ENCODE measurements at regions not wholly inside any gene's neighbourhood (a gene's known extent, or its start where the extent isn't known, plus 50 kb on each side); places are given as distances from the start of the nearest gene placed in this dataset.

DNA sequence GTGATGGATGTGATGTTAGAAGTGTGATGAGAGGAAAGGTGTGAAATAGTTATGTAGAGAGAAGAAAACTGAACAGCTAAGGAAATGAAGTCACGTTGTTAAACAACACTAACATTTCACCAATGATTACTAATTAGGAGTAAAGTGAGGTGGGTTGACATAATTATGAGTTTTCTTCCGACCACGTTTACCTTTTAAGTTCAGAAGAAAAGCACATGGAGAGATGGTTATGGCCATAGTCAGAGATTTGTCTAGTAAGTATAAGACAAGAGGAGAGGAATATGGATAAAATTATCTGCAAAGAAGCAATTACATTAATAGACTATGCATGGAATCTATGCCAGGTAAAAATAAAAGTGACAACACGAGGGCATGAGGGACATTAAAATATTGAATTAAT is 551.3 kb upstream of the TECRL start:
- in situ Hi-C loops (cut with HindIII; ENCODE audit: extremely low pct_ligation_motif_present, low pct_unique_long_range_greater_than_20kb) (no loop called here), intact Hi-C loops (cut with micrococcal nuclease; ENCODE audit: unreplicated experiment) (no loop called here)
- no peak for FAIRE-seq
- CTCF ChIA-PET (ENCODE audit: low intra/inter-chr PET ratio, low total read pairs), result no interaction called here
- TF ChIP-seq ZNF703 (CRISPR knock-in tag; IDR thresholded peaks at IDR 0.05; ENCODE audit: borderline replicate concordance) (no peak), ZNF883 (CRISPR knock-in tag; IDR thresholded peaks at IDR 0.05; ENCODE audit: not compliant biosample characterization) (no peak), SAP130 (CRISPR knock-in tag; IDR thresholded peaks at IDR 0.05; ENCODE audit: low read depth) (no peak), MAZ (IDR thresholded peaks at IDR 0.05; ENCODE audit: borderline replicate concordance, low read depth, low read length) (no peak), MAZ (CRISPR knock-in tag; IDR thresholded peaks at IDR 0.05; ENCODE audit: low read depth) (no peak), NR2F1 (CRISPR knock-in tag; IDR thresholded peaks at IDR 0.05) (no peak), SP2 (CRISPR knock-in tag; IDR thresholded peaks at IDR 0.05) (no peak)
- TF ChIP-seq, protein P1, sequence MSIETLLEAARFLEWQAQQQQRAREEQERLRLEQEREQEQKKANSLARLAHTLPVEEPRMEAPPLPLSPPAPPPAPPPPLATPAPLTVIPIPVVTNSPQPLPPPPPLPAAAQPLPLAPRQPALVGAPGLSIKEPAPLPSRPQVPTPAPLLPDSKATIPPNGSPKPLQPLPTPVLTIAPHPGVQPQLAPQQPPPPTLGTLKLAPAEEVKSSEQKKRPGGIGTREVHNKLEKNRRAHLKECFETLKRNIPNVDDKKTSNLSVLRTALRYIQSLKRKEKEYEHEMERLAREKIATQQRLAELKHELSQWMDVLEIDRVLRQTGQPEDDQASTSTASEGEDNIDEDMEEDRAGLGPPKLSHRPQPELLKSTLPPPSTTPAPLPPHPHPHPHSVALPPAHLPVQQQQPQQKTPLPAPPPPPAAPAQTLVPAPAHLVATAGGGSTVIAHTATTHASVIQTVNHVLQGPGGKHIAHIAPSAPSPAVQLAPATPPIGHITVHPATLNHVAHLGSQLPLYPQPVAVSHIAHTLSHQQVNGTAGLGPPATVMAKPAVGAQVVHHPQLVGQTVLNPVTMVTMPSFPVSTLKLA (IDR thresholded peaks at IDR 0.05), result peak; percentile 92
- TF ChIP-seq, protein P2, sequence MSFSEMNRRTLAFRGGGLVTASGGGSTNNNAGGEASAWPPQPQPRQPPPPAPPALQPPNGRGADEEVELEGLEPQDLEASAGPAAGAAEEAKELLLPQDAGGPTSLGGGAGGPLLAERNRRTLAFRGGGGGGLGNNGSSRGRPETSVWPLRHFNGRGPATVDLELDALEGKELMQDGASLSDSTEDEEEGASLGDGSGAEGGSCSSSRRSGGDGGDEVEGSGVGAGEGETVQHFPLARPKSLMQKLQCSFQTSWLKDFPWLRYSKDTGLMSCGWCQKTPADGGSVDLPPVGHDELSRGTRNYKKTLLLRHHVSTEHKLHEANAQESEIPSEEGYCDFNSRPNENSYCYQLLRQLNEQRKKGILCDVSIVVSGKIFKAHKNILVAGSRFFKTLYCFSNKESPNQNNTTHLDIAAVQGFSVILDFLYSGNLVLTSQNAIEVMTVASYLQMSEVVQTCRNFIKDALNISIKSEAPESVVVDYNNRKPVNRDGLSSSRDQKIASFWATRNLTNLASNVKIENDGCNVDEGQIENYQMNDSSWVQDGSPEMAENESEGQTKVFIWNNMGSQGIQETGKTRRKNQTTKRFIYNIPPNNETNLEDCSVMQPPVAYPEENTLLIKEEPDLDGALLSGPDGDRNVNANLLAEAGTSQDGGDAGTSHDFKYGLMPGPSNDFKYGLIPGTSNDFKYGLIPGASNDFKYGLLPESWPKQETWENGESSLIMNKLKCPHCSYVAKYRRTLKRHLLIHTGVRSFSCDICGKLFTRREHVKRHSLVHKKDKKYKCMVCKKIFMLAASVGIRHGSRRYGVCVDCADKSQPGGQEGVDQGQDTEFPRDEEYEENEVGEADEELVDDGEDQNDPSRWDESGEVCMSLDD (CRISPR knock-in tag; IDR thresholded peaks at IDR 0.05; ENCODE audit: borderline replicate concordance), result no peak
- no peaks in the 10 kb centered on the region for H3K4me1 ChIP-seq (ENCODE audit: insufficient read depth, low read length)
- no peak overlapping the region for H3K4me3 ChIP-seq (replicated peaks in 1 of 3; ENCODE audit: insufficient read depth in 1 of 3, low read depth in 2 of 3, low read length in 3 of 3)
- H2AFZ ChIP-seq (ENCODE audit: low read length), result no peak overlapping the region
- no peak overlapping the region for H3K27ac ChIP-seq (ENCODE audit: extremely low read length, insufficient read depth, low read length)
- no peak overlapping the region for H3K4me2 ChIP-seq (ENCODE audit: low read depth, low read length)
- POLR2A ChIA-PET, result no interaction called here
- no peaks in the 10 kb centered on the region; a peak in 1 of 5 replicates for H3K27me3 ChIP-seq (ENCODE audit: control insufficient read depth in 1 of 2, insufficient read depth in 2 of 2, low read length in 2 of 2)
- H3K9ac ChIP-seq (ENCODE audit: insufficient read depth, low read depth, low read length), result no peak overlapping the region
- no peaks in the 10 kb centered on the region for H3K36me3 ChIP-seq (replicated peaks in 1 of 2; ENCODE audit: control insufficient read depth in 1 of 2, insufficient read depth in 2 of 2, low read length in 2 of 2)
- ATAC-seq, result no peak
- no TSS peak for BruUV-seq (replicated peaks)
- no peaks in the 10 kb centered on the region for H3K79me2 ChIP-seq (ENCODE audit: insufficient read depth, low read length)
- WGBS (ENCODE audit: low lambda C conversion rate), result under 1% methylated on average over 4 of the region's 4 CpGs
- no peak for DNase-seq (ENCODE audit: low spot score)
- H4K20me1 ChIP-seq (ENCODE audit: insufficient read depth, low read length), result no peaks in the 10 kb centered on the region
- no peaks in the 10 kb centered on the region; the same call in 1 of the 2 replicates for H3K9me3 ChIP-seq (ENCODE audit: low read length)

Measured in HepG2 (cell line).